ENCODE measurements at regions not wholly inside any gene's neighbourhood (a gene's known extent, or its start where the extent isn't known, plus 50 kb on each side); places are given as distances from the start of the nearest gene placed in this dataset.
"Not testable (repeated sequence)": the region's sequence is repeated elsewhere in the genome, so short reads cannot be mapped to it uniquely, and the experiment has no call there.

DNA sequence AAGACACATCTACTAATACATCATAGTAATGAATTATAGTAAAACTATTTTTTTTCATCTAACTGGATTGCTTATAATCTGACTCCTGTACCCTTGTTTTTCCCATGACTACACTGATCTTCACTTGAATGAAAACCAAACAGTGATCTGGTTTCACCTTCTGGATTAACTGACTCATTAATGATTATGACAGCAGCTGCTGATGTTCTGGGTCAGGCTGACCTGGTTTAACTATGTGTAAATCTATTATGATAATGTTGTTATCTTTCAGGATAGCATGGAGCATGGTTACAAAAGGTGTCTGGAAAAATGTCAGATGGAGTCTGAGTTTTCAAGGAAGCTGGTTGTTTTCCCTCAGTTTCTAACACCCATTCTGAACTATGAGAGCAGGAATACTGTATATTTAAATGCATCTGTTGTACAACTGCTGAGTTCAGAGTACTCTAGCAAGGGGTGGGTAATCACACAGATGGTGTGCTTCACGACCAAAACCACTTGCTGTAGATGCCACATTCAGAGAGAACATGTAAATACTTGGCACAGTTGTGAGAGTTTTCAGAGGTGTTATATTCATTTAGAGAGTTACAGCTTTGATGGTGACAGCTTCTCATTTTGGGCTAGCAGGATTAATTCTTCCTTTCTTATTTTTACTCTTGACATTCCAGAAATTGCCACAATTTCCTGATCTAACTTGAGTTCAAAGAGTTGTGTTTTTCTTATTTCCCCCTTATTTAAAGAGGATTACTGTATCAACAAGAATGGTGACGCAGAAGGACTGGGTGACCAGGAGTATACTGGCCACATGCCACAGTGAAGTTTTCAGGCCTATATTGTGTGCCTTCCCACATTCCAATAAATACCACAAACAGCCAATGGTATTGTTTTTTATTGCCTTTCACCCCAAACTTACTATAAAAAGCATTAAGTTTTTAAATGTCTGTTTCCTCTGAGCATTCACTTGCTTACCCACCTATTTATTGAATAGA is 249.7 kb upstream of the TET2 start:
- no peak for DNase-seq (ENCODE audit: low spot score)

DNA sequence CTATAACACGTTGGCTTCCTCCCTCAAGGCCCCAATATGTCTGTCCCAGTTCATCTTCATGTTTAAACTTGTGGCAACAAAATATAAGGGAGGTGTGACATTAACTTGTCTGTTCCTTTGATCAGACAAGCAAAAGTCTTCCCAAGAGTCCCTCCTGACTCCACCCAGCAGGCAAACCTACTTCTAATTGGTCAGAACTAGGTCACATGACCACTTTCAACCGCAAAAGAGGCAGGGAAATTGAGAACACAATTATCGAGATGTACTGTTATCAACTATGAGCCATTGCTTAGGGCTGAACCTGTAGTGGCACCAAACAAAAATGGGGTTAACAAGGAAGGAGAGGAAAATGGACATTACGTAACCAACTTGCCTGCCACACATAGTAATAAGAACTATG is 246.8 kb upstream of the TET2 start:
- DNase-seq (ENCODE audit: low spot score): no peak

DNA sequence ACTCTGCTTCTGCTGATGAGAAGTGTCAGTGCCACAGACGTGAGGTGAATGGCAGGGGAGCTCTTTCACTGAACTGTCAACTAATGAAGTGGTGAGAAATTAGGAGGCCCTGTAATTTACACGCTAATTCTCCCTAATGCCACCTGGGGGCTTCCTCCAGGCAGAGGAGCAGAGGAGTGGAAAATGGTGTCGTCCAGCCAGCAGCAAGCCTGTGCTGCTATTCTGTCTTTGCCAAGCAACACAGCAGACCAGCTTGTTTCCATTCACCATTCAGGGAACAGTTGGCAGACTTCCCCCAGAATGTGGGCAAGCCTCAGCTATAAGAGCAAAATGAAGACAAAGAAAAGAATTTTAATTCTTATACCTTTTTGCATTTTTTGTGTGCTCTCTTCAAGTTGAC is 245.2 kb upstream of the TET2 start:
- DNase-seq (ENCODE audit: low spot score): no peak

DNA sequence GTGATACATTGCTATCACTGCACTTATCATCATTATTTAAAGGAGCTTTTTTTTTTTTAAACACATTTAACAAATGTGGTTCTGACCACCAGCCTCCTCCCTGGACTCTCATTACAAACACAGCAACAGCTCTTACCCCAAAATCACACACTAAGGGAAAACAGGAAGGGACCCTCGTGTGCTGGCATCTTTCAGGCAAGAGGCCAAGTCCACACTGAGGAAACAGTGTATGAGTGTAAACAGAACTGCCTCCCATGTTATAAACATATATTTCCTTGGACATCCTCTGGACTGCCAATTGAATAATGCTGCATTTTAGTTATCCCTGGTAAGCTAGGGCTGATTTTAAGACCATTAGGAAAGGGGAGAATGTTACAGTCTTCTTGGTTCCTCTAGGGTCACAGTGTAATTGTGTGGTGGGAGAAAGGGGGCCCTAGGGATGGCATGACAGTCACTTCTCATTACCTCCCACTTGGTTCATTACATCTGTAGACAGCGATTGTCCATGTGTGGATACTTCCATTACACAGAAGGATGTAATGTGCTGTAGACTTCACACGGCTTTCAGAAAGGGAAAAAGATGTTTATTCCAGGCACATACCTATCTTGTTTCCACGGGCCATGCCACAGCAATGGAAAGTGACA is 244.6 kb upstream of the TET2 start:
- DNase-seq (ENCODE audit: low spot score): no peak

DNA sequence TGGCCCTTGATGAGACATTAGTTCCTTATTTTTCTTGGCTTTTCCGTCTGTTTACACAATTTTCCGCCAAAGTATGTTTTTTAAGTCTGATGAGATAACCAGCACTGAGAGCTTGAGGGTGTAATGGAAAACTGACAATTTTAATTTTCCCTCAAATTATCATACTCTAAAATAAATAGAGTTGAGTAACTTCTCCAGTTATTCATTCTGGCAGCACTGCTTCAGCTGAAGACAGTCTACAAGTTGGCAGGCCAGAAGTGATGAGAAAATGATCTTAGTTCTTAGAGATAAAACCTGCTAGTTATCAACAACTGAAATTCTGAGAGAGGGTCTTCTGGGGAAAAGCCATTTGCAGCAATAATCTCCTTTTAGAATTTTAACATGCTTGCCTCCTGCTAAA is 241.6 kb upstream of the TET2 start:
- DNase-seq (ENCODE audit: low spot score): no peak

DNA sequence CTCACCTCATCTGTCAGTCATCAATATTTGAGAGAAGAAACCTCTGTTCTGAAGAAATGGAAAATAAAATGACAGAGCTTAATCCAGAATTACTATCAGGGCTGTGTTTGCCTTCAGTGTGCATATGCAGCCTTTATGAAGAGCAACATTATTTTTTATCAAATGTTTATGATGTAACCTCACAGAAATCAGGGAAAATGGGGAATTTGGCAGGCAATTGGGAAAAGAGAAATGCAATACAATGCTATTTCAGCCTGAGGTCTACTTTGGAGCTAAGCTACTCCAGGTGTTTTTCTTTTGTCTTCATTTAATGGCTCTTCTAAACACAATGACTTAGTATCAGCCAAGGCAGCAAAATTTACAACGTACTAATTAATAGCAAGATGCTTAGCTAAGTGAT is 241.1 kb upstream of the TET2 start:
- DNase-seq (ENCODE audit: low spot score): no peak

DNA sequence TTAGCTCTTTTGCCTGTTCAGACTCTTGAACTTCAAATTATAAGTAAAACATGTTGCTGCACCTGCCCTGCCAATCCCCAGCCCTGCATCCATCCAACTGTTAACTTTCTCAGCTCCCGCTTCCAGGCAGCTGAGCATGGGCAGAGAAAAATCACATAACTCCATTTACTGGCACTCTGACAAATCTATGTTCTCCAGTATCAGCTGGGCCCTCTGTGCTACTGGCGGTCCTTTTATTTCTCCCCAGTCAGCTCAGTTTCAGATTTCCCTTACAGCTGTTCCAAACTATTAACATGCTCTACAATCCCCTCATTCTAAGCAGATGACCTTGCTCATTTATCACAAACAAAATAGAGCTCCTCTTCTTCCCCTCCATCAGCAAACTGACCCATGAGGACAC is 240.4 kb upstream of the TET2 start:
- no peak for DNase-seq (ENCODE audit: low spot score)

DNA sequence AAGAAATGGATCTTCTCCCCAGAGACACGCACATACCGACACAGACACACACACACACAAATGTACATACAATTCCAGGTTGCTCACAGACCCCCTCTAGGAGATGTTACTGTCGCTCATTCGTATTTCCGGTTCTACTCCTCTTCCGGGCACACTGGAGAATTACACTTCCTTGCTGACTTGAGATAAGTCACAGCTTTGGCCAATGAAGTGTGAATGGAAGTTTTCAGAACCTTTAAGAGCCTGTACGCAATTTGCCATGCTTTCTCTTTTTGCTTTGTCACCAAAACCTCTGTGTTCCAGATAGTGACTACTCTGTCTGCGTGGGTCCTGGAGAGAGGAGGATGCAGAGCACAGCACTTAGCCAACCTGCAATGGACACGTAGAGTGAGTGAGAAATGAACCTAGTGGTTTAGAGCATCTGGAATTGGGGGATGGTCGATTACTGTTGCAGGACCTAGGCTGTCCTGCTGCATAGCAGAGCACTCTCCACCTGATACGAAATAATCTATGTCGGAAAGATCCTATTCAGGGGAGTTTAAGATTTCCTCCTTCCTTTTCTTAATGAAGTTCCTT is 239.5 kb upstream of the TET2 start:
- DNase-seq (ENCODE audit: low spot score): no peak

DNA sequence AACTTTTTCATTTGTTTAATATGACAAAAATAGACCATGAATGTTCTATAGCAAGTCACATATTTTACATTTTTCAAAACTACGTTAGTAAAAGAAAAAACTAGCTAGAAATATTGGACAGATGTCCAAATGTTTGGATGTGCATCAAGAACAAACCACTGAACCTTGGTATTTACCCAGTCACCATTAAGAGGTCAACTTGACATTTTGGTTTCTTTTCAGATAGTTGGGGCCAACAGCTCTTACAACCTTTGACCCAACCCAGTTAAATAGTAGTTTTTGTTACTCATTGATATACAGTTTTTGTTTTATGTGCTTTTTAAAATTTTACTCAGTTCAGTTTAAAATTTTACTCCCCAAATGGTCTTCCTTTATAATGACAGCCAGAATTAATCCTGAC is 238.7 kb upstream of the TET2 start:
- DNase-seq (ENCODE audit: low spot score): no peak

DNA sequence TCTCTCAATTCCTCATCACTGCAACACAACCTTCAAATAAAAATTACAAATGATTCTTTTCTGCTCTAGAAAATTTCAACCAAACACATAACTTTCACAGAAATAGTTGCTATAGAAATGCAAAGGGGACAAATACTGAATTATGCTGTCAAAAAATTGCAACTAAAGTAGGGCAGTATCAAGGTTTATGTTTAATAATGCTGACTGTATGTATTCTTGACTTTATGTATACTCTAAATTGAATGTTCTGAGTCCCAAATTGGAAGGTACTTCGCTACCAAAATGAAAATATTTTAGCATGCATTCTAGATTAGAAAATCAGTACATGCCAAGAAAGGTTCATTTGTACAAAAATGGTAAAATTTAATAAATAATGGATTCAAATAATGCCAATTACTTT is 237.3 kb upstream of the TET2 start:
- DNase-seq (ENCODE audit: low spot score): no peak

DNA sequence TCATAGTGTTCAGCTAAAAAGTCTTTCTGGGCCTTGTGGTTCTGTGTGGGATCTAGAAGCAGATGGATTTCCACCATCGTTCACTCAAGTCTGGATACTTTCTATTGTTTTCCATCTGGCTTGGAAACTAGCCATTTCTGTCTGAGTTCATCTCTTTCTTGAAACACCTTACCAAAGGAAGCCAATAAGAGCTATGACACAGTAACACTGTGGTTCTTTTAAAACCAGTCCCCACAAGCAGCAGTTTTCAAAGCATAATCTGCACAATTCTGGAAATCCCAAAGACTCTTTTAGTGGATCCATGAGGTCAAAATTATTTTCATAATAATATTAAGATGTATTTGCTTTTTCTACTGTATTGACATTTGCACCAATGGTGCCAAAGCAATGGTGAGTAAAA is 234.2 kb upstream of the TET2 start:
- no peak for DNase-seq (ENCODE audit: low spot score)

DNA sequence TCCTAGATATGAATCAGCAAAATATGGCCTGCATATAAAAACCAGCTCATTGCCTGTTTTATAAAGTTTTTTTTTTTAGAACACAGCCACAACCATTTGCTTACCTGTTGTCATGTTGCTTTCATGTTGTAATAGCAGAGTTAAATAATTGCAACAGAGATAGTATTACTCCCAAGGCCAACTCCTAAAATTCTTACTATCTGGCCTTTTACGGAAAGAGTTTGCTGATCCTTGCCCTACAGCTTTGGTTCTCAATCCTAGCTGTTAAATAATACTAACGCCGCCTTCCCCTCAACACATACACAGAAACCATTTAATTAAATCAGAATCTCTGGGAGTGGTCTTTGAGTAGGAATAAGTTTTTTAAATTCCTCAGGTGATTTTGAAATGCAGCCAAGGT is 231.3 kb upstream of the TET2 start:
- no peak for DNase-seq (ENCODE audit: low spot score)

DNA sequence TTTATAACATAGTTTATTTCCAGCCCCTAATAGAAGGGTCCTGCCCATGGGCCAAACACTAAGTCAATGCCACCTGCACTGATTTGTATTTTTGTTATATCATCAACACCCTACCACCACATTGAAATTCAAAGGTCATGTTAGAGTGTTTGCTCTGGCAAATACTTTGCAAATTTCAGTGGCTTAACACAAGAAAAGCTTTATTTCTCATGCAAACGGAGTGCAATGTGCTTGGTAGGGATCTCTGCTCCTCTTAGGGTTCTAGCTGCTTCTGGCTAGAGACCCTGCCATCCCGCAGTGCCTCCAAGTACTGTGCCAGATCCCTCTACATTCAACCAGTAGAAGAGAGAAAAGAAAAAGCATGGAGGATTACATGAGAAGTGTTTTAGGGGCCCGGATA is 230.8 kb upstream of the TET2 start:
- no peak for DNase-seq (ENCODE audit: low spot score)

DNA sequence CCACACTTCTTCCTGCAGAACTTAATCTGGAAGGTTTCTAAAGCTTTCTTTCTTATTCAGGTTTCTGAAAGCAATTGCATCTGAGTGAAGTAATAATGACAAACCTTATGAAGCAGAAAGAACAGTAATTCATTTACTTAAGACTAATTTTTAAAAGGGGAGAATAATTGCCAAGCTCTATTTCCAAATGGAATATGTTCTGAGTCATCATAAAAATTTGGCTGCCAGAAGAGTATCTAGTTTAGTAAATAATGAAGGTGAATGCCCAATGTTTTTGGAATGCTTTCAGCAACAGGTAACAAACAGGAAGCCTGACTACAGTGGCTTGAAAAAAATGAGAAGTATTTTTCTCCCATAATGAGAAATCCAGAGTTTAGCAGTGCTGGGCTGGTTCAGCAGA is 227.3 kb upstream of the TET2 start:
- no peak for DNase-seq (ENCODE audit: low spot score)

DNA sequence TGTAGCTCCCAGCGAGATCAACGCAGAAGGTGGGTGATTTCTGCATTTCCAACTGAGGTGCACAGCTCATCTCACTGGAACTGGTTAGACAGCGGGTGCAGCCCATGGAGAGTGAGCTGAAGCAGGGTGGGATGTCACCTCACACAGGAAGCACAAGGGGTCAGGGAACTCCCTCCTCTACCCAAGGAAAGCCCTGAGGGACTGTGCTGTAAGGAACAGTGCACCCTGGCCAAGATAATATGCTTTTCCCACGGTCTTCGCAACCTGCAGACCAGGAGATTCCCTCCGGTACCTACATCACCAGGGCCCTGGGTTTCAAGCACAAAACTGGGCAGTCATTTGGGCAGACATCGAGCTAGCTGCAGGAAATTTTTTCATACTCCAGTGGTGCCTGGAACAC is 216.4 kb upstream of the TET2 start:
- no peak for DNase-seq (ENCODE audit: low spot score)

DNA sequence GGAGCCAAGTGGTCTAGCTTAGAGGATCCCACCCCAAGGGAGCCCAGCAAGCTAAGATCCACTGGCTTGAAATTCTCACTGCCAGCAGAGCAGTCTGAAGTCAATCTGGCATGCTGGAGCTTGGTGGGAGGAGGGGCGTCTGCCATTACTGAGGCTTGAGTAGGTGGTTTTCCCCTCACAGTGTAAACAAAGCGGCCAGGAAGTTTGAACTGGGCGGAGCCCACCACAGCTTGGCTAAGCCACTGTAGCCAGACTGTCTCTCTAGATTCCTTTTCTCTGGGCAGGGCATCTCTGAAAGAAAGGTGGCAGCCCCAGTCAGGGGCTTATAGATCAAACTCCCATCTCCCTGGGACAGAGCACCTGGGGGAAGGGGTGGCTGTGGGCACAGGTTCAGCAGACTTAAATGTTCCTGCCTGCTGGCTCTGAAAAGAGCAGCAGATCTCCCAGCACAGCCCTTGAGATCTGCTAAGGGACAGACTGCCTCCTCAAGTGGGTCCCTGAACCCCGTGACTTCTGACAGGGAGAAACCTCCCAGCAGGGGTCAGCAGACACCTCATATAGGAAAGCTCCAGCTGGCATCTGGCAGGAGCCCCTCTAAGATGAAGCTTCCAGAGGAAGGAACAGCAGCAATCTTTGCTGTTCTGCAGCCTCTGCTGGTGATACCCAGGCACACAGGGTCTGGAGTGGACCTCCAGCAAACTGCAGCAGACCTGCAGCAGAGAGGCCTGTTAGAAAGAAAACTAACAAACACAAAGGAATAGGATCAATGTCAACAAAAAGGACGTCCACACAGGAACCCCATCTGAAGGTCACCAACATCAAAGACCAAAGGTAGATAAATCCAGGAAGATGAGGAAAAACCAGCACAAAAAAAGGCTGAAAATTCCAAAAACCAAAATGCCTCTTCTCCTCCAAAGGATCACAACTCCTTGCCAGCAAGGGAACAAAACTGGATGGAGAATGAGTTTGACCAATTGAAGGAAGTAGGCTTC is 215.6 kb upstream of the TET2 start:
- not testable (repeated sequence) for DNase-seq (ENCODE audit: low spot score)

DNA sequence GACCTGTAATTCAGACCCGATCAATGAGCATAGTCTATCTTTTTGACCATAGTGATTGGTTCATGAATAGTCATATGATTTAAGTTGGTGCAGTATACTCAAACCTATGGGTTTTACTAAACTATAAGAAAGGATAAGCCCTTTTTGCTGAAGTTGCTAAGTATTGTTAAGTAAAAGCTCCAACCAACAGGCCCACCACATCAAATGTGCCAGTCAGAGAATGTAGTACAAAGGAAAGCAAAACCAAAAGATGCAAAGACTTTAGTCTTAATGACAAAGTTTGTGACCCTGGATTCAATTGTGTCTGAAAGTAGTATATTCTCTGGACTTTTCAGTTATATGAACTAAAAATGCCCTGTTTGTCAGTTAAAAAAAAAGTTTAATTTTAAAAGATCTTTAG is 208.1 kb upstream of the TET2 start:
- no peak for DNase-seq (ENCODE audit: low spot score)

DNA sequence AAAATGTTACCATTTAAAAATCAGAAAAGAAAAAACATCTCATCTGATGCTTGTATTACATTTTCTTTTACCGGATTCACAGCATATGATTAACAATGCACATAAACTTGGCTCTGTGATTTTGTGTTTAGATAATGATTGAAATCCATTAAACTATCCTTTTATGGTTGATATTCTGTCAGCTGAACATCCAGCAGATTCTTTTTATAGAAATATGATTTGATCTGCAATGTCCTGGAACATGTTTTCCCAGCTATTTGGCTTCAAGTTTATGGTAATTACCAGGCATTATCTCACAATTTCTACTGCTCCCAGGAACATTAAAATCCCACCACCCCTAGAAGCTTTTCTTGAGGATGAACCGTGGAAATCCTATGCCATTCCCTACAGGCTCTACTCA is 205.7 kb upstream of the TET2 start:
- no peak for DNase-seq (ENCODE audit: low spot score)

DNA sequence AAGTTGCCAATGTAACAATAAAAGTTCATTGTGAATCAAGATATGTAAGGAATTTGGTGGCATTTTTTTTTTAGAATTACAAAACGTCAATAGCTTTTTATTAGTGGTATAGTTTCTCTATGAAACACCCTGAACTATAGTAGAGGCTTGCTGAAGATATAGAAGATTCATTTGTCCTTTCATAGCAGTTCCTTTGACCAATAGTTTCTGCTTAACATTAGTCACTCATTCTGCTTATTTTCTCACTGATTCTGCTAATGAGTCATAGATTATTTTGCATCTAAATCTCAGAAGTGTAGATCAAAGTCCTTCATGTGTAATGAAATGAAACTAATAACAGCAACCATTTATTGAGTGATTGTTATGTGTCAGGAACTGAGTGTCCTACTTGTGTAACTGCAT is 205.0 kb upstream of the TET2 start:
- DNase-seq (ENCODE audit: low spot score): no peak

DNA sequence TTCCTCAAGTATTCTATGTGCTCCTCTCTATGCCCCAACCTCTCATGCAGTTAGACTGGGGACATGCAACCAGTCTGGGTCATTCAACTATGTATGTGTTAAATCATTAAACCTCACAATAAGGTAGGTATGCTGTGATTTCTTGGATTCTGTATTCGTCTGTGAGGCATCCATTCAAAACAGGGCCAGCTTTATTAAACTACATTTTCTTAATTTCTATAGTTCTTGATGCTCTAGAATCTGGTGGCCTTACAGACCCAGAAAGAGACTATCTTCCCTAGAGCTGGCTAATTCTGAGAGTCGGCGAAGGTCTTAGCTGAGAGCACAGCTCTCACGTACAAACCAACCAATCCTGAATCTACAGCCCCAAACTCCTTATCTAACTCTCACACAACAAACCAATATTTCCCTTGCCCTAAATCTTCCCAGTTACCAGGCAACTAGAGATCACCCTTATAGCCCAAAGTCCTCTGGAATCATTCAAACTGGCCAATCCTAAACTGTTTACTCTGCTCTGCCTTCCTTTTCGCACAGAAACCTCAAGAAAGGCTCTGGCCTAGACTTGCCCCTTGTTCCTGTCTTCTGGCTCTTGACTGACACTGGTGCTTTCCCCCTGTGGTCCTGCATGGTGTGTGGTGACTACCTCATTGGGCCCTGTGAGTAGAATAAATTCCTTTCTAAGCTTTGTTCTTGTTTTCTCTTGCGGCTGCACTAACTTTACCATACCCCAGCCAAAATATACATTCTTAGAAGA is 203.5 kb upstream of the TET2 start:
- no peak for DNase-seq (ENCODE audit: low spot score)

DNA sequence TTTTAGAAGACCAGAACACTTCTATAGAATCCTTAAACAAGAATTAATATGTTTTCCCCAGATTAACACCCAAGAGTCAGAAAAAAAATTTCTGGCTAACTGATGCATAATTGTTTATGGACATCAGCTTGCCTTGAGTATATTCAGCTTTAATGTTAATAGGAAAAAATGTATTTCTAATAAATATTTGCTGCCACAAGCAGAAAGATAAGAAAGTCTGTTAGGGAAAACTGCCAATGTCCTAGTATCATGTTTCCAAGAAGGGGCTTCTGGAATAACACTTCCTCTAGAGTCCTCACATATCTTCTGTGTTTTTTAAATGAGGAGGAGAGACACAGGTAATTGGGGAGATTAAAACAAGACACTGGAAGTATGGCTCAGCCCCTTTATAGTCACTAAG is 202.1 kb upstream of the TET2 start:
- DNase-seq (ENCODE audit: low spot score): no peak
